ENCODE measurements at regions not wholly inside any gene's neighbourhood (a gene's known extent, or its start where the extent isn't known, plus 50 kb on each side); places are given as distances from the start of the nearest gene placed in this dataset.

- Mint-ChIP-seq H3K27me3 (no peaks in the 10 kb centered on the region), H3K36me3 (peaks cover 0 to 1% (median 0%) of the 10 kb centered on the region in 3 donors), H3K9me3 (peaks cover 0 to 6% (median 0%) of the 10 kb centered on the region in 9 donors), H3K4me3 (no peak overlapping the region), H3K27ac (peak overlapping the region in 2 of 10 donors; percentile 17 to 25), H3K4me1 (peaks cover 0 to 6% (median 4%) of the 10 kb centered on the region in 4 donors)
- DNase-seq (no peak), ATAC-seq (no peak)
- POLR2A ChIA-PET = no interaction called here
These were observed 429.7 kb downstream of the RAP2B start for GRCh38 chr3:153591561-153592245.

GRCh38 chr3:153595186-153595815 lies 433.3 kb downstream of the RAP2B start:
- Mint-ChIP-seq H3K27ac (no peak overlapping the region), H3K4me3 (no peak overlapping the region), H3K9me3 (no peaks in the 10 kb centered on the region), H3K36me3 (no peaks in the 10 kb centered on the region), H3K27me3 (no peaks in the 10 kb centered on the region), H3K4me1 (peaks cover 0 to 6% (median 4%) of the 10 kb centered on the region in 4 donors)
- POLR2A ChIA-PET = no interaction called here
- peak in 2 of 10 donors; percentile 2 to 26 for DNase-seq
- peak in 1 of 2 donors; percentile 46 for ATAC-seq

GRCh38 chr3:153596401-153596800 lies 434.4 kb downstream of the RAP2B start:
- H3K9me3 Mint-ChIP-seq = no peaks in the 10 kb centered on the region
- no peaks in the 10 kb centered on the region for H3K27me3 Mint-ChIP-seq
- no peak overlapping the region for H3K27ac Mint-ChIP-seq
- H3K4me3 Mint-ChIP-seq = no peak overlapping the region
- POLR2A ChIA-PET = no interaction called here
- H3K4me1 Mint-ChIP-seq = peaks cover 1 to 10% (median 4%) of the 10 kb centered on the region in 4 donors
- no peak for ATAC-seq
- DNase-seq = no peak
- no peaks in the 10 kb centered on the region for H3K36me3 Mint-ChIP-seq

GRCh38 chr3:153599685-153600084 lies 437.7 kb downstream of the RAP2B start:
- peak overlapping the region in 1 of 10 donors; percentile 23 for H3K27ac Mint-ChIP-seq
- H3K27me3 Mint-ChIP-seq = no peaks in the 10 kb centered on the region
- no peak overlapping the region for H3K4me3 Mint-ChIP-seq
- H3K36me3 Mint-ChIP-seq = no peaks in the 10 kb centered on the region
- POLR2A ChIA-PET = no interaction called here
- no peak for DNase-seq
- no peak for ATAC-seq
- H3K9me3 Mint-ChIP-seq = no peaks in the 10 kb centered on the region
- H3K4me1 Mint-ChIP-seq = peaks cover 3 to 7% (median 5%) of the 10 kb centered on the region in 4 donors

GRCh38 chr3:153600896-153601295 lies 438.9 kb downstream of the RAP2B start:
- no peaks in the 10 kb centered on the region for H3K36me3 Mint-ChIP-seq
- no peak overlapping the region for H3K27ac Mint-ChIP-seq
- no peaks in the 10 kb centered on the region for H3K9me3 Mint-ChIP-seq
- peaks cover 0 to 3% (median 0%) of the 10 kb centered on the region in 5 donors for H3K27me3 Mint-ChIP-seq
- DNase-seq (no peak), ATAC-seq (no peak)
- POLR2A ChIA-PET = no interaction called here
- peaks cover 3 to 7% (median 5%) of the 10 kb centered on the region in 4 donors for H3K4me1 Mint-ChIP-seq
- H3K4me3 Mint-ChIP-seq = no peak overlapping the region

- Mint-ChIP-seq H3K27me3 (peaks cover 0 to 5% (median 0%) of the 10 kb centered on the region in 5 donors), H3K36me3 (no peaks in the 10 kb centered on the region), H3K27ac (peak overlapping the region in 2 of 10 donors; percentile 58 to 78), H3K4me3 (no peak overlapping the region), H3K4me1 (peaks cover 3 to 7% (median 5%) of the 10 kb centered on the region in 4 donors), H3K9me3 (no peaks in the 10 kb centered on the region)
- POLR2A ChIA-PET = no interaction called here
- ATAC-seq (no peak), DNase-seq (no peak)
These were observed 439.4 kb downstream of the RAP2B start for GRCh38 chr3:153601374-153601853.

- no peaks in the 10 kb centered on the region for H3K36me3 Mint-ChIP-seq
- H3K4me3 Mint-ChIP-seq = no peak overlapping the region
These were observed 440.8 kb downstream of the RAP2B start for GRCh38 chr3:153602801-153603200.

GRCh38 chr3:153614140-153614539 lies 452.1 kb downstream of the RAP2B start:
- POLR2A ChIA-PET = no interaction called here
- Mint-ChIP-seq H3K27ac (no peak overlapping the region), H3K27me3 (no peaks in the 10 kb centered on the region), H3K4me3 (no peak overlapping the region), H3K36me3 (no peaks in the 10 kb centered on the region), H3K4me1 (no peaks in the 10 kb centered on the region), H3K9me3 (no peaks in the 10 kb centered on the region)
- DNase-seq (no peak), ATAC-seq (no peak)

More at GRCh38 chr3:153602801-153603200, 440.8 kb downstream of the RAP2B start:
- H3K9me3 Mint-ChIP-seq = no peaks in the 10 kb centered on the region
- peaks cover 3 to 7% (median 5%) of the 10 kb centered on the region in 4 donors for H3K4me1 Mint-ChIP-seq
- H3K27me3 Mint-ChIP-seq = peaks cover 0 to 5% (median 0%) of the 10 kb centered on the region in 5 donors
- ATAC-seq = no peak
- POLR2A ChIA-PET = no interaction called here
- DNase-seq = no peak
- no peak overlapping the region for H3K27ac Mint-ChIP-seq

- ATAC-seq (no peak), DNase-seq (no peak)
- no peak overlapping the region for H3K27ac Mint-ChIP-seq
- no peaks in the 10 kb centered on the region for H3K9me3 Mint-ChIP-seq
- H3K4me1 Mint-ChIP-seq = no peaks in the 10 kb centered on the region
- no peaks in the 10 kb centered on the region for H3K27me3 Mint-ChIP-seq
- POLR2A ChIA-PET = no interaction called here
- no peak overlapping the region for H3K4me3 Mint-ChIP-seq
- no peaks in the 10 kb centered on the region for H3K36me3 Mint-ChIP-seq
These were observed 452.5 kb downstream of the RAP2B start for GRCh38 chr3:153614563-153614962.

GRCh38 chr3:153615863-153616262 lies 453.8 kb downstream of the RAP2B start:
- Mint-ChIP-seq H3K4me3 (no peak overlapping the region), H3K9me3 (peaks cover 0 to 3% (median 0%) of the 10 kb centered on the region in 9 donors), H3K36me3 (no peaks in the 10 kb centered on the region), H3K27ac (no peak overlapping the region), H3K4me1 (peaks cover under 1 to 2% (median 1%) of the 10 kb centered on the region in 4 donors), H3K27me3 (no peaks in the 10 kb centered on the region)
- ATAC-seq (no peak), DNase-seq (no peak)
- POLR2A ChIA-PET = no interaction called here

GRCh38 chr3:153617463-153617862 lies 455.4 kb downstream of the RAP2B start:
- no peak overlapping the region for H3K4me3 Mint-ChIP-seq
- H3K27ac Mint-ChIP-seq = no peak overlapping the region
- peaks cover 0 to 5% (median 0%) of the 10 kb centered on the region in 9 donors for H3K9me3 Mint-ChIP-seq
- H3K4me1 Mint-ChIP-seq = peaks cover 7 to 18% (median 16%) of the 10 kb centered on the region in 4 donors
- DNase-seq = no peak
- POLR2A ChIA-PET = no interaction called here
- H3K27me3 Mint-ChIP-seq = no peaks in the 10 kb centered on the region
- ATAC-seq = no peak
- H3K36me3 Mint-ChIP-seq = no peaks in the 10 kb centered on the region

- H3K27ac Mint-ChIP-seq = no peak overlapping the region
These were observed 456.1 kb downstream of the RAP2B start for GRCh38 chr3:153618176-153618575.

GRCh38 chr3:153619268-153619667 lies 457.2 kb downstream of the RAP2B start:
- peaks cover 0 to 9% (median 0%) of the 10 kb centered on the region in 9 donors for H3K9me3 Mint-ChIP-seq
- H3K4me3 Mint-ChIP-seq = no peak overlapping the region
- H3K27me3 Mint-ChIP-seq = no peaks in the 10 kb centered on the region
- H3K27ac Mint-ChIP-seq = no peak overlapping the region
- POLR2A ChIA-PET = no interaction called here
- DNase-seq = no peak
- H3K36me3 Mint-ChIP-seq = no peaks in the 10 kb centered on the region
- ATAC-seq = no peak
- peaks cover 19 to 36% (median 31%) of the 10 kb centered on the region in 4 donors for H3K4me1 Mint-ChIP-seq

More at GRCh38 chr3:153618176-153618575, 456.1 kb downstream of the RAP2B start:
- Mint-ChIP-seq H3K36me3 (no peaks in the 10 kb centered on the region), H3K27me3 (no peaks in the 10 kb centered on the region), H3K4me3 (no peak overlapping the region), H3K9me3 (peaks cover 0 to 5% (median 0%) of the 10 kb centered on the region in 9 donors), H3K4me1 (peaks cover 11 to 25% (median 21%) of the 10 kb centered on the region in 4 donors)
- no peak for ATAC-seq
- DNase-seq = no peak
- POLR2A ChIA-PET = no interaction called here
